NCI-H526 (cell line): ENCODE measurements at regions not wholly inside any gene's neighbourhood (a gene's known extent, or its start where the extent isn't known, plus 50 kb on each side); places are given as distances from the start of the nearest gene placed in this dataset.
"Not testable (repeated sequence)": the region's sequence is repeated elsewhere in the genome, so short reads cannot be mapped to it uniquely, and the experiment has no call there.

Experiments used
- DNase-seq, 2 experiments: peaks; one replicate each; lab custom pipeline; 2025; lab: John Stamatoyannopoulos, UW

DNA sequence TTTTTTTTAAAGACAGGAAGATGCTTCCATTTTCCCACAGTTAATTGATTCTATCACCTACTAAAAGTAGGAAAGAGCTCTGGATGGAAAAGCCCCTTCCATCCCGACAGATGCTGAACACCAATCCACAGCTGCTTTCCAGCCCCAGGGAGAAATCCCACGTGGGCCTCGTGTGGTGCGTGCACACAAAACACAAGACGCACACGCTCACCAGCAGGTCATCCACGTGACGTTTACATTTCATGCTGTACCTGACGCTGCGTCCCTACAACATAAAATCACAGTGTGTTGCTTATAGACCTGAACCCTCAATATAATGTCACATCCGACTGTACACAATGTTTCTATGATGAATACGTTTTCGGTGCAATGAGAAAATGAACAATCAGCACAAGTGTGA lies 50.2 kb upstream of the DACT2 start:
- DNase-seq, result no peak

DNA sequence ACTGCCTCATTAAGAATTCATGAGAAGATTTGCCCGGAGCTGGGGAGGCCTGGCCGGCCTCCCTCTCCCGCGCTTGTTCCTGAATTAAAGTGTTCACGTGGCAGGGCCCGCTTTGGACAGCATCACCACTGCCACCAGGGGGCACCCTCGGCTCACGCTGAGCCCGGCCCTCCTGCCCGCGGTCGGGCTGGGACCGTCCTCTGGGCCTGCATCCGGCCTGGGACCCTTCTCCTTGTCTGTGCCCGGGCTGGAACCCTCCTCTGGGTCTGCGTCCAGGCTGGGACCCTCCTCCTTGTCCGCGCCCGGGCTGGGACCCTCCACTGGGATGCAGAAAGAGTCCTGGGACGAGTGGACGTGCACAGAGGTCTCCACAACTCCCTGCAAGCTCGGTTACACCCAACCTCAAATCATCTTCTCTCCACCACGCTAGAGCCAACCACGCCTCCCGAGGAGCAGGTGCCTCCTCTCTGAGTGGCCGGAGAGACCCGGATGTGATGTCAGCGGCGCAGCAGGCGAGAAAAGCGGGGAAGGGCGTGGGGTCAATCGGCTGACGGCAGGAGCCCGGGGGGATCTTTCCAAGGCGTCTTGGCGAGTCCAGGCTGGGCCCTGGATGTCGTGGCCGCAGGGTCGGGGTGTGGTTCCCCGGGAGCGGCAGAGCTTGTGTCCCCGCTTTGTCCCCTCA lies 50.9 kb upstream of the DACT2 start:
- peak in 1 of 2 experiments; percentile 80 for DNase-seq

DNA sequence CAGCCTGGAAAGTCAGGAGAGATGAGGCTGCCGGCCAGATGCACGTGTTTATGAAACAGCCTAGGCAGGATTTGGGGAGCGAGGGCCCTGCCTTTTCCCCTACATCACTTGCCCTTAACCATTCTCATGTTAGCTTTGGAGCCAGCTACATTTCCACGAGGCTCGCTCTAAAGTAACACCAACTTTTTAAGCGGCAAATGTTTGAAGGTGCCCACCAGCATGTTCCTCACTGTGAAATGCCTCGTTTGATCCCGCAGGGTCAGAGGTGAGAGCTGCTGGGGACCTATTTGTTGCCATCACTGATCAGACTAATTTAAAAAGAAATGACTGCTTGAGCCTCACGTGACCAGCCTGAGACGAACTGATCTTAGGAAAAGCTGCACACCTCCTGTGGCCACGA lies 51.6 kb upstream of the DACT2 start:
- no peak for DNase-seq

DNA sequence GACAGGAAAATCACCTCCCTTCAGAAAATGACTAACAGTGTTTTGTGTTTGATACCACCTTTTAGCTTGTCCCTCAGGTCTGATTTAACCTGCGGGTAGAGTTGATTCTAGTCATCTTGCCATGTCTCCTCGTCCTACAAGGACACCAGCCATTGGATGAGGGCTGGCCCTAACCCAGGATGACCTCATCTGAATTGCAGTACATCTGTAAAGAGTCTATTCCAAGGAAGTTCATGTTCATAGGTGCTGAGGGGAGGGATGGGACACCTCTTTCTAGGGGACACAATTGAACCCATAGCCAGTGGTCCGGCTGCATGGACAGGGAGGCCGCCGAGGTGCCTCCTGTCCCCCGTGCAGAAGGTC lies 52.0 kb upstream of the DACT2 start:
- no peak for DNase-seq

DNA sequence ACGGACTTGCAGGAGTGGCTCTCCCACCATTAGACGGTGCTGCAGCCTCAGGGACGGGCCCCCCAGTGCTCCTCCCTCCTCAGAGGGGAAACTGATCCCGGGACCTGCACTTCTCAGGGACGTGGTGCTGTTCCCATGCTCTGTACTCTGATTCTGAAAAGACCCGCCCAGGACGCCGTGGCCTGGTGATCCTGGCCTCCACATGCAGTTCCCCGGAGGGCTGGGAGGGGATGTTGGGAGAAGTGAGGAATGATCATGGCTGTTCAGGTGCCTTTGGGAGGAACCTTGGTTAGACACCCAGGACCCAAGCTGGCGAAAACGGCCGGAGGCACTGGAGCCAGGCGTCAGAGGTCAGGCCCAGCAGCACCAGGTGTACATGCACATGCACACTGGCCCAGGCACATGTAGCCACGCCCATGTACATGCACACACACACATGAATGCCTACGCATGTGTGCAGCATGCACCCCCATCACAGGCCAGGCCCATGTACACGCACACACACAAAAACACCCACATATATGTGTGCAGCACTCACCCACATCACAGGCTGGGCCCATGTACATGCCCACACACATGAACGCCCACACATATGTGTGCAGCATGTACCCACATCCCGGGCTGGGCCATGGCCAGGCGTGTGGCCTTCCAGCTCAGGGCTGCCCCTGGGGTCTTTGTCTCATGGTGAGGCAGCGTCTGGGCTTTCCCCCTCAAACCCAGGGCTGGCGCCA lies 52.6 kb upstream of the DACT2 start:
- no peak for DNase-seq

DNA sequence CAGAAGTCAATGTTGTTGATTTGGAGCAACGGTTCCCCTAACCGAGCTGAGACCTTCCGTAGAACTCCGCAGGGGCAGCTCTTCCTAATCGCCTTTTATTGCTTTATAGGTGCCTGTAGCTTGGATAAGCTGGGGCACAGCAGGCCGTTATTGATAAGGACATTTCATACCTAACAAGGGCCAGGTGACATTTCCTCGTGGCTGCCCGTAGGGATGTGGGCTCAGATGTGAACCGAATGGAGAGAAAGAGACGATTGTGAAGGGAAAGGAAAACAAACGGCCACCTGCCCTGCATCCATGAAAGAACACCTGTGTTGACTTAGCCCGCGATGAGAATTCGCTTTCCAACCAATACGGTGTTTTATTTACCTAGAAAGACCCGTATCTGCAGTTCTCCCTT lies 53.3 kb upstream of the DACT2 start:
- peak; percentile 23 to 57 for DNase-seq

DNA sequence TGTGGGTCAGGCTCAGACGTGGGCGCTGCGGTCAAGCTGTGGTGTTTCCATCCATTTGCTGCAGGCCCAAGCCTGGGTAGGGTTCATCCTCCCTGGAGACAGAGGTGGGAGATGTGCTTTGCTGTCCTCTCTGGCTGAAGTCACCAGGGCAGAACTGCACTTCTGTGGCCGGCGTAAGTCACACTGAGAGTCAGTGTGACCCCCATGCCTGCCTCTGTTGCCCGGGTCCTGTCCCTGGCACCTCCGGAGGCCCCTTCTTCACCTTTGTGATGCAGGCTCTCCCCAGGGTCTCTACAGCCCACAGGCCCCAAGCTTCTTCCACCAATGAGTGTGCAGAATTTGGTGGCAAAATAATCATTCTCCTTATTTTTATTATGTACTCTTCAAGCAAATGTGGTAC lies 53.8 kb upstream of the DACT2 start:
- no peak for DNase-seq

DNA sequence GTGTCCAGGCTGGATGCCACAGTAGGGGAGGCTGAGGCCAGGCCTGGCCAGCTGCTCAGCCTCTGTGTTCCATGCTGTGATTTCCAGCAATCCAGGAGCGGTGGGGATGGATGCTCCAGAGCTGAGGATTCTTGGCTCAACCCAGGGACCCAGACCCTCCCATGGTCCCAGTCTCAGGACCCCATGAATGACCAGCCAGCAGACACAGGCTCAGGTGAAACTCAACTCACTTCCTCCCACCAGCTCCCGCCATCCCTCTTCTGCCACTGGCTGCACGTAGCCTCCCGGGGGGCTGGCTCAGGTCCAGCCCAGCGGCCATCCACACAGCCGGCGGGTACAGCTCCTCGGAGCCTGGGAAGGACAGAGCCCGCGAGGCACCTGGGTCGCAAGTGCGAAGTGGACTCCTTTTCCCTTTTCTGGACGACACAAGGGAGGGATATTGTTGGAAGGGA lies 54.5 kb upstream of the DACT2 start:
- DNase-seq, result no peak

DNA sequence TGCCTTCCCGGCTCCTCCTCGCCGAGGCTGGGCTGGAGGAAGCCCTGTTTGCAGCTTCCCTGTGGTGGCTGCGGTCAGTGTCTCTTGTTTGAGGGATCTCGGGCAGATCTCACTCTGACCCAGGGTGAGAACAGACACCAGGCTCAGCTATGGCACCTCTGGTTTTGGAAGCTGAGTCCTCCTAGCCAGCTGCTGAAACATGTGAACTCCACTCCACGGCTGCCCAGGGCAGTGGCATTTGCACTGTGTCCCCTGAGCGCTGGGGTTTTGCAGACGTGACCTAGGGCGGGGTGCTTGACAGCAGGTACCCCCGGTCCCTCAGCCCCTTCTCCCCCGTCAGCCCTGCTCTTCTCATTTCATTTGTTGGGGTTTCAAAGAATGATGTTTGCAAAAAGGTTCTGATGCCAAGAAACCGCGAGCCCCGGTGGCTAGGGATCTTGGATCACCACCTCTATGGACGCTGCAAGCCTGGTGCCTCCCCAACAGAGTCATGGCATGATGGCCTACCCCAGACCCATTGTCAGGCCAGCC lies 55.0 kb upstream of the DACT2 start:
- DNase-seq, result no peak

DNA sequence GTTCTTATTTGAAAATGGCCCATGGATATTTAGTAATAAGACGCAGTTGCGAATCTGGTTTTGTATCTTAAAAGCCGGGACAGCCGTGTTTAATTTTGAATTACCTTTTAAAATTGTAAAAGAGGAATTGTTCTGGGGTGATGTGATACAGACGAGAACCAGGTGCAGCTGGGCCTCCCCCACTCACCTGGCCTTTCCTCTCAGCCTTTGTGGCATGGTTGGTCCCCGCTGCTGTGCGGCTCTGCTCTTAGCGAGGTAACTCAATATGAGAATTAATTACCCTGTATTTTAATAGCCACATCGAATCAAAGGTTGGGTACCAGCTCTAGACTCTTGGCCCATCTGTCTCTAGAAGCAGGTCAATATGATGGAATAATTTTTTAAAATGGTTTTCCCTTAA lies 56.5 kb upstream of the DACT2 start:
- no peak for DNase-seq

DNA sequence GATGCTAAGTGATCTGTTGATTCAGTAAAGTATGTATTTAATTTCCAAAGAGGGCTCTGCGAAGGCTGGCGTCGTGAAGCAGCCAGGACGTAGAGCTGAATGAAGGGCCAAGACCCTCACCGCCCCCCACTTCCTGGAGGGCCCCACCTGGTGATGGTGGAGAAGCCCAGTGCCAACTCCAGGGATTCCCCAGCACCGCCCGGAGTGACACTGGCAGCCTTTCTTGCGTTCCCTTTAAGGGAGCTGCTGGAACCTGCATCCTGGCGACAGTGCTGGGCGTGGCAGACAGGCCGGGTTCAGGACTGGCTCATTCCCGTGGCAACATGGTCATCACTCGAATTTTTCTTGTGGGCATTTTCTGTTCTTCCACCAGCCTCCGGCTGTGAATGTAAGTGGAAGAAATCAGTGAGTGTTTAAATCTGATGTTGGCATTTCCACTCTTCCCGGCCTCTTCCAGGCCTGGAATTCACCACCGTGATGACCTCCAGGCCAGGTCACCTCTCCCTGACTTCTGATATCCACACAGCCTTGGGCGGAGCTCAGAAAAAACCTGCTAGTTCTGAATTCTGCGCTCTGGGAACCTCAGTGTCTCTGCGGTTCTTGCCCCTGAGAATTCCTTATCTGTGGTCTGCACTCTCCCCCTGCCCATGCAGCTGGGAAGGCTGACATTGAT lies 57.4 kb upstream of the DACT2 start:
- no peak for DNase-seq

DNA sequence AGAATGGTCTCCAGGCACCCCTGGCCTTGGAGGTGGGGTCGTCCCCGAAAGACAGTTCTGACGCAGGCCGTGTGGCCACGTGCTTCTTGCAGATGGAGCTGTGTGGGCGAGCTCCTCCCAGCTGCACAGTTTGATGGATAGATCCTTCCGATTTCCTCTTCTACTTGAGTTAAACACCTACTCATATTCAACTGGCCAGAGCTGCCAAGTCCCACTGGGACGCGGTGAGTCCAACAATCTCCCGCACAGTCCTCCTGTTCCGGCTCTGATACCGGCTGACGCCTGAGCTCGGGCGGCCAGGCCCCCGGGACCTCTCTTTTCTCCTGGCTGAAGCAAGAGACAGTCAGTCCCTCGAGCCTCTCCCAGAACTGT lies 57.9 kb upstream of the DACT2 start:
- no peak for DNase-seq

DNA sequence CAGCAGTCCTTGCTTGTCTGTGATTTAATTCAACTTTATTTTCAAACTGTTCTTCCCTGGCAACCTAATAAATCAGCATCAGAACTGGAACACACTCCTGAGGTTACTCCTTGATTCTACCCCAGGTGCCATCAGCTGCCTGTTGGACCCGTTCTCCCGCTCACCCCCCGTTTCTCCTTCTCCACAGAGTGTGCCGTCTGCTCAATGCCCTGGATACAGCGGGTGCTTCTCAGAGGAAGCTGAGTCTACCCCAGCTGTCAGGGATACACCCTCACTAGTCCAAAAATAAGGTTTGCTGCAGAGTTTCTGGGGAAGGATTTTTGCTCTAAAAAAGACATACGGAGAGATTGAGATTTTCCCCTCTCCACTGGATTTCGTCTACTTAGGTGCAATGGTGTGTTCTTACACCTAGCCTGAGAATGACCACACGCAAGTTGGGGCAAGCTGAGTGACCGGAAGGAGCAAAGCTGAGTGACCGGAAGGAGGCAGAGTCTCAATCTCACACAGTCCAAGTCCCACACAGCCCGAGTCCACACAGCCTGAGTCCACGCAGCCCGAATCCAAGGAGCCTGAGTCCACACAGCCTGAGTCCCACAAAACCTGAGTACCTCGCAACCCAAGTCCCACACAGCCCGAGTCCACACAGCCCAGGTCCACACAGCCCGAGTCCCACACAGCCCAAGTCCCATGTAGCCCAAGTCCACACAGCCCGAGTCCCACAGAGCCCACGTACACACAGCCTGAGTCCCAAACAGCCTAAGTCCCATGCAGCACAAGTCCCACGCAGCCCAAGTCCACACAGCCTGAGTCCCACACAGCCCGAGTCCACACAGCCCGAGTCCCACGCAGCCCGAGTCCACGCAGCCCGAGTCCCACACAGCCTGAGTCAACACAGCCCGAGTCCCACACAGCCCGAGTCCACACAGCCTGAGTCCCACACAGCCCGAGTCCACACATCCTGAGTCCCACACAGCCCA lies 58.6 kb upstream of the DACT2 start:
- no peak for DNase-seq

DNA sequence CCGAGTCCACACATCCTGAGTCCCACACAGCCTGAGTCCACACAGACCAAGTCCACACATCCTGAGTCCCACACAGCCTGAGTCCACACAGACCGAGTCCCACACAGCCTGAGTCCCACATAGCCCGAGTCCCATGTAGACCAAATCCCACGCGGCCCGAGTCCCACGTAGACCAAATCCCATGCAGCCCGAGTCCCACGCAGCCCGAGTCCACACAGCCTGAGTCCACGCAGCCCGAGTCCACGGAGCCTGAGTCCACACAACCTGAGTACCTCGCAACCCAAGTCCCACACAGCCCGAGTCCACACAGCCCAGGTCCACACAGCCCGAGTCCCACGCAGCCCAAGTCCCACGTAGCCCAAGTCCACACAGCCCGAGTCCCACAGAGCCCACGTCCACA lies 60.0 kb upstream of the DACT2 start:
- DNase-seq, result not testable (repeated sequence)

DNA sequence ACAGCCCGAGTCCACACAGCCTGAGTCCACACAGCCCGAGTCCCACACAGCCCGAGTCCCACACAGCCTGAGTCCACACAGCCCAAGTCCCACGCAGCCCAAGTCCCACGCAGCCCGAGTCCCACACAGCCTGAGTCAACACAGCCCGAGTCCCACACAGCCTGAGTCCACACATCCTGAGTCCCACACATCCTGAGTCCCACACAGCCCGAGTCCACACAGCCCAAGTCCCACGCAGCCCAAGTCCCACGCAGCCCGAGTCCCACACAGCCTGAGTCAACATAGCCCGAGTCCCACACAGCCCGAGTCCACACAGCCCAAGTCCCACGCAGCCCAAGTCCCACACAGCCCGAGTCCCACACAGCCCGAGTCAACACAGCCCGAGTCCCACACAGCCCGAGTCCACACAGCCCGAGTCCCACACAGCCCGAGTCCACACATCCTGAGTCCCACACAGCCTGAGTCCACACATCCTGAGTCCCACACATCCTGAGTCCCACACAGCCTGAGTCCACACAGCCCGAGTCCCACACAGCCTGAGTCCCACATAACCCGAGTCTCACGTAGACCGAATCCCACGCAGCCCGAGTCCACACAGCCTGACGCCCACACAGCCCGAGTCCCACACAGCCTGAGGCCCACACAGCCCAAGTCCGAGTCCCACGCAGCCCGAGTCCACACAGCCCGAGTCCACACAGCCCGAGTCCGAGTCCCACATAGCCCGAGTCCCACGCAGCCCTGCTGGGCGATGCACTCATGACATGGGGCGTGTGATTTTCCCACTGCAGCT lies 60.6 kb upstream of the SMOC2 start:
- DNase-seq, result not testable (repeated sequence)

DNA sequence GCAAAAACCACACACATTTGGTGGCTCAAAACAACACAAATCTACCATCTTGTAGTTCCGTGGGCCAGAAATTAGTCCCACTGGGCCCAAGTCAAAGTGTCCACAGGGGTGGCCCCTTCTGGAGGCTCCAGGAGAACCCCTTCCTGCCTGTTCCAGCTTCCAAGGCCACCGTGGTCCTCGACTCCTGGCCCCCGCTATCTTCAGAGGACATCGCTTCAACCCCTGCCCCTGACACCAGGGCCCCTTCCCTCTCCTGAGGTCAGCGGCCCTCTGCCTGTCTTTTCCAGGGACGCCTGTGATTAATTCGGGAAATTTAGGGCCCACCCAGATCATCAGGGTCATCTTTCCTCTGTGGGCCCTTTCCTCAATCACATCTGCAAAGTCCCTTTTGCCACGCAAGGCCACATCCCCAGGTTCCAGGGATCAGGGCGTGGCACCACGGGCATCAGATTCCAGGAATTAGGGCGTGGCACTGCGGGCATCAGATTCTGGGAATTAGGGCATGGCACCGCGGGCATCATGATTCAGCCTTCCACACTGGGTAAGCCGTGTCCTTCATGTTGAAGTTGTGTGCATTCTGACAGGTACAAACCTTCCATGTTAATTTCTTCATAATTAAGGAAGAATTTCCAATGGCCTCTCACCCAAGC lies 59.9 kb upstream of the SMOC2 start:
- DNase-seq, result no peak

DNA sequence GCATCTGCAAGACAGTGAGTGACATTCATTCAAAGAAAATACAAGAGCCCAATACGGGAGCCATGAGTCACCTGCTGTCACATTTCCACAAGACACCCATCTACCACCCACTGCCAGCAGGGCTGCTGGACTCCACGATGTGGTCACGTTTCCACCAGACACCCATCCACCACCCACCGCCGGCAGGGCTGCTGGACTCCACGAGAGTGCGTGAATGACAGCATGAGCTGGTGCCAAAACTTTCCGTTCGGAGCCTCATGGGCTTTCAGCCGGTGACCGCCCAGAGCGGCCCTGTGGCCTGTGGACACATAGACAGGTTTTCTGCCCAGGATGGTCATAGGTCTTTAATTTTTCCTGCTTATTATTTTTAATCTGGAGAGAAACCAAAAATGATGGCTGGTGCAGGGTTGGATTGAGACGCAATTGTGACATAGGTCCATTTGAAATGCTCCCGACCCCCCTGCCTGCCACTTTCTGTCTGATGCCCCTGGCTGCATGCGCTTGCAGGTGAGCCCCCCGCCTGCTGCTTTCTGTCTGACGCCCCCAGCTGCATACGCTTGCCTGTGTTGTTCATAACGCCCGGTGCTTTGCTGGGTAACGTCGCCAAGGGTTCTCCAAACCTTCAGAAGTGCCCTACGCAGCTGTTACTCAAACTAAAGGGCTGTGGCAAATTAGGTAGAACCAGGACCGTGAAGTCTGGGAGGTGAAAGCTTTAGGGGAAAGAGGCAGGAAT lies 59.1 kb upstream of the SMOC2 start:
- no peak for DNase-seq

DNA sequence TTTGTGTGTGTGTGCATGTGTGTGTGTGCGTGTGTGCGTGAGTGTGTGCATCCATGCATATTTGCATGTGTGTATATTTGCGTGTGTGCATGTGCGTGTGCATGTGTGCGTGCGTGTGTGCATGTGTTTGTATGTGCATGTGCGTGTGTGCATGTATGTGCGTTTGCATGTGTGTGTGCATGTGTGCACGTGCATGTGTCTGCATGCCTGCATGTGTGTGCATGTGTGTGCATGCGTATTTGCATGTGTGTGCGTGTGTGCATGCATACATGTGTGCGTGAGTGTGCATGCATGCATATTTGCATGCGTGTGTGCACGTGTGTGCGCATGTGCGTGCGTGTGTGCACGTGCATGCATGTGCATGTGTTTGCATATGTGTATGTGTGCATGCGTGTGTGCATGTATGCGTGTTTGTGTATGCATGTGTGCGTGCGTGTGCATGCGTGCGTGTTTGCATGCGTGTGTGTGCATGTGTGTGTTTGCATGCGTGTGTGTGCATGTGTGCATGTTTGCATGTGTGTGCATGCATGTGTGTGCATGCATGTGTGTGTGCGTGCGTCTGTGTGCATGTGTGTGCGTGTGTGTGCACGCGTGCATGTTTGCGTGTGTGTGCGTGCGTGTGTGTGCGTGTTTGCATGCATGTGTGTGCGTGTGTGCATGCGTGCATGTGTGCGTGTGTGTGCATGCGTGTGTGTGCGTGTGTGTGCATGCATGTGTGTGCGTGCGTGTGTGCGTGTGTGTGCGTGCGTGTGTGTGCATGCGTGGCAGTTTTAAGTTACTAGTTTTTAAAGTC lies 57.7 kb upstream of the SMOC2 start:
- DNase-seq, result no peak
